ENCODE measurements at regions not wholly inside any gene's neighbourhood (a gene's known extent, or its start where the extent isn't known, plus 50 kb on each side); places are given as distances from the start of the nearest gene placed in this dataset.

DNA sequence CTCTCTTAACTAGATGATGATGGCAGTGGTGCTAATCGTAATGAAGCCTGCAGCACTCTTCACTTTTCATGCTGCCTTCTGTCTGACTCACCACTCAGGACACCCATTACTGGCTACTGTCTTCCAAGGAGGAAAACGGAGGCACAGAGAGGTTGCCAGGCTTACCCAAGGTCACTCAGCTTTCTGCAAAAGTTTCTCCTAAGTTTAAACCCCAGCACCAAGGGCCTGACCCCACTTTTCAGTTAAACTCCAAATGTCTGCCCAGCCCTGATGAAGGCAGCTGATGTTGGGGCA, 78.1 kb upstream of the RUNX3 start:
- TF ChIP-seq, protein P1, sequence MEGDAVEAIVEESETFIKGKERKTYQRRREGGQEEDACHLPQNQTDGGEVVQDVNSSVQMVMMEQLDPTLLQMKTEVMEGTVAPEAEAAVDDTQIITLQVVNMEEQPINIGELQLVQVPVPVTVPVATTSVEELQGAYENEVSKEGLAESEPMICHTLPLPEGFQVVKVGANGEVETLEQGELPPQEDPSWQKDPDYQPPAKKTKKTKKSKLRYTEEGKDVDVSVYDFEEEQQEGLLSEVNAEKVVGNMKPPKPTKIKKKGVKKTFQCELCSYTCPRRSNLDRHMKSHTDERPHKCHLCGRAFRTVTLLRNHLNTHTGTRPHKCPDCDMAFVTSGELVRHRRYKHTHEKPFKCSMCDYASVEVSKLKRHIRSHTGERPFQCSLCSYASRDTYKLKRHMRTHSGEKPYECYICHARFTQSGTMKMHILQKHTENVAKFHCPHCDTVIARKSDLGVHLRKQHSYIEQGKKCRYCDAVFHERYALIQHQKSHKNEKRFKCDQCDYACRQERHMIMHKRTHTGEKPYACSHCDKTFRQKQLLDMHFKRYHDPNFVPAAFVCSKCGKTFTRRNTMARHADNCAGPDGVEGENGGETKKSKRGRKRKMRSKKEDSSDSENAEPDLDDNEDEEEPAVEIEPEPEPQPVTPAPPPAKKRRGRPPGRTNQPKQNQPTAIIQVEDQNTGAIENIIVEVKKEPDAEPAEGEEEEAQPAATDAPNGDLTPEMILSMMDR (IDR thresholded peaks at IDR 0.05): no peak
- TF ChIP-seq POLR2A (IDR thresholded peaks at IDR 0.05): no peak
